ENCODE measurements at regions not wholly inside any gene's neighbourhood (a gene's known extent, or its start where the extent isn't known, plus 50 kb on each side); places are given as distances from the start of the nearest gene placed in this dataset.

GRCh38 chr5:158381614-158382160, 522.7 kb upstream of the CLINT1 start:
- no peak for TF ChIP-seq CTCF (conservative IDR thresholded peaks at IDR 0.05; ENCODE audit: low read depth, low read length)
- no peak for DNase-seq (ENCODE audit: low read depth)
- no peak overlapping the region for H3K4me3 ChIP-seq (ENCODE audit: low read length)

DNA sequence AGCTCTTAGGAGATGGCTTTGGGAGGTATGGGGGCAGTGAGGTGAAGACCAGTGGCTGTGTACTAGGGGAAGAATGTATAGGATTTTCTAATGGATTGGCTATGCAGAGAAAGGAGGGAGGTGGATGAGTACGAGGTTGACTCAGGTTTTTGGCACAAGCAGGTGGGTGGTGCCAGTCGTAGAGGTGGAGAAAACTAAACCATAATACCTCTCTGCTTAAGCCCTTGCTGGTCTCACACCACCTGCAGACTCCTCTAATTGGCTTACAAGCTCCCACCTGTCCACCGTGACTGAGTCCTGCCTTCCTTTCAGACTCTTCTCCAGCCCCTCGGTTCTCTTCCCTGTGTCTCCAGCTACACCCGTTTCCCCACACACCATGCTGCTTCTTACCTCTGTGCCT, 521.7 kb upstream of the CLINT1 start:
- H3K4me3 ChIP-seq (ENCODE audit: low read length): no peak overlapping the region
- DNase-seq (ENCODE audit: low read depth): no peak
- TF ChIP-seq CTCF (conservative IDR thresholded peaks at IDR 0.05; ENCODE audit: low read depth, low read length): no peak

GRCh38 chr5:158378931-158379330, 520.0 kb upstream of the CLINT1 start:
- no peak for DNase-seq (ENCODE audit: low read depth)
- no peak for TF ChIP-seq CTCF (conservative IDR thresholded peaks at IDR 0.05; ENCODE audit: low read depth, low read length)

DNA sequence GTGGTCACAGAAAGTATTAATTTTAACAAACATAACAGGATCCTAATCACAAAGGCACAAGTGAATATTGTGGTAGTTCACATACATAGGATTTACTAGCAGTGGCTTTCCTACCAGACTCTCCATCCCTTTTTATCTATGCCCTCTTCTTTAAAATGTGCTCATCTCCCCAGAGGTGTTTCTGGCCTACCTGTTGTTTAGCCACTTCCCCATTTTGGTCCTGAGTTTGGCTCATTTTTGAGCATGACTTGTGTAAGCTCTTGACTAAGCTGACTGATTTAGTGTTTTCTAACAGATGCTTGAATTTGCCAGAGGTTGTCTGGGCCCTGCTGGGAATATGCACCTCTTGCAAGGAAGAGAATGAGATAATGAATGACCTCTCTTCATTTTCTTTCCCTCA, 517.7 kb upstream of the CLINT1 start:
- no peak for TF ChIP-seq CTCF (conservative IDR thresholded peaks at IDR 0.05; ENCODE audit: low read depth, low read length)
- no peak overlapping the region for H3K4me3 ChIP-seq (ENCODE audit: low read length)
- no peak for DNase-seq (ENCODE audit: low read depth)

More at GRCh38 chr5:158378931-158379330, 520.0 kb upstream of the CLINT1 start:
- H3K4me3 ChIP-seq (ENCODE audit: low read length): no peak overlapping the region

DNA sequence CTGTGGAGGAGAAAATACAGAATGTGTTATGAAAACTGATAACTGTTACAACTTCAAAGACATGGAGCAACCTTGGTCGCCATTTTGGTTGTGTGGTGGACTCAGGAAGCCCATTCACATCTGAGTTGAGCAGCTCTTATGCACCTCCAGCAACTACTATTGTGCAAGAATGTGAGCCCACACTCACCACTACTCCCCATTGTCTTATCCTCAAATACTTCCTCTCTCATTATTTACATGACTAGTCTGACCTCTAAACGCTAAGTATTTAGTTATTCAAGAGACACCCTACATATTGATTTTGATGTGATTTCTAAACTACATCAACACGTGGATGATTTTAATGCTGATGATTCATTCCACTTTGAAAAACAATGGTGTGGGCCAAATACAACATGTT, 516.6 kb upstream of the CLINT1 start:
- no peak for DNase-seq (ENCODE audit: low read depth)
- no peak overlapping the region for H3K4me3 ChIP-seq (ENCODE audit: low read length)

DNA sequence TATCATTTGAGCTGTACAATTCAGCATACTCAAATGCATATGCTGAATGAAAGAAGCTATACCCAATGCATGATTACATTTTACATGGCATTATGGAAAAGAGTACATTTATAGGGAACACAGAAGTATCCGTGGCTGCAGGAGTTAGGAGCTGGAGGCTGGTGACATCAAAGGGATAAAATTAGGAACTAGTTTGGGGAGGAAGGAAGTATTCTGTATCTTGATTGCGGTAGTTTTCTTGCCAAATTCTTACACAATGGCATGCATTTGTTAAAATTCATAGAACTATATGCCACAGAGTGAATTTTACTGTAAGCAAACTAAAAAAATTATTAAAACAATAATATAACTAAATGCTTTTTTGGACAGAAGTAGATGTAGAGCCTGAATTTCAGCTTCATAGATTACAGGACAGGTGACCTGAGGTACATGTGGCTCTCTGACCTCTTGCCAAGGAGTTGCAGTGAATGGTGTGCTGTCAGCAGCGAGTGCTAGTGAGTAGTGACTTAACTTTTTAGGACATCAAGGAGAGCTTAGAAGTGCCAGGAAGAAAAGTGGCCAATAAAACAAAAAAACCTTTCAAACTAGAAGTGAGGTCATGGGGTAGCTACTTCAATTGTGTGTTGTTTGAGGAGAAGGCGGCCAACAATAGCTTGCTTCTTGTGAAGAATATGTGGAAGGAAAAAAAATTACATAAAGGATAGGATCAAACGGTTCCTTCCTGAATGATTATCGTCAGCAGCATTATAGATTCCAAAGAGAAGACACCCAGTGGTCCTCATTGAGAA, 514.9 kb upstream of the CLINT1 start:
- TF ChIP-seq CTCF (conservative IDR thresholded peaks at IDR 0.05; ENCODE audit: low read depth, low read length): no peak

More for the DNA sequence above, 516.6 kb upstream of the CLINT1 start:
- TF ChIP-seq CTCF (conservative IDR thresholded peaks at IDR 0.05; ENCODE audit: low read depth, low read length): no peak

GRCh38 chr5:158369241-158369640, 510.3 kb upstream of the CLINT1 start:
- H3K4me3 ChIP-seq (ENCODE audit: low read length): no peak overlapping the region
- DNase-seq (ENCODE audit: low read depth): no peak
- TF ChIP-seq CTCF (conservative IDR thresholded peaks at IDR 0.05; ENCODE audit: low read depth, low read length): no peak

More for the DNA sequence above, 514.9 kb upstream of the CLINT1 start:
- DNase-seq (ENCODE audit: low read depth): no peak
- H3K4me3 ChIP-seq (ENCODE audit: low read length): no peak overlapping the region

Data from retinal pigment epithelial cell (primary cell).